MM.1S (cell line): ENCODE measurements at regions not wholly inside any gene's neighbourhood (a gene's known extent, or its start where the extent isn't known, plus 50 kb on each side); places are given as distances from the start of the nearest gene placed in this dataset.
"Not testable (repeated sequence)": the region's sequence is repeated elsewhere in the genome, so short reads cannot be mapped to it uniquely, and the experiment has no call there.

Source experiments
- DNase-seq: peaks from one replicate; pipeline ENCODE4 v3.0.0-alpha.2; 2015
- H2AFZ ChIP-seq: fragments of 300-600 bp; sonication (generic); 2 replicates; pipeline ENCODE4 v1.6.0; 2016; ENCODE audit warnings: antibody characterized with exemption, low read length
- H3F3A ChIP-seq: fragments of 300-600 bp; sonication (generic); 2 replicates; pipeline ENCODE4 v1.6.1; 2016; ENCODE audit warnings: mild to moderate bottlenecking, antibody characterized with exemption, low read length, moderate library complexity, mixed read lengths; ENCODE audit not compliant: insufficient read depth
- H3K27ac ChIP-seq: fragments of 300-600 bp; sonication (generic); 2 replicates; pipeline ENCODE4 v1.5.1; 2016; ENCODE audit warnings: mild to moderate bottlenecking, low read length
- H3K27me3 ChIP-seq: fragments of 300-600 bp; sonication (generic); replicated peaks from 2 replicates; pipeline ENCODE4 v1.6.0; 2016; ENCODE audit warnings: low read length; ENCODE audit not compliant: insufficient read depth
- H3K36me3 ChIP-seq: fragments of 300-600 bp; sonication (generic); replicated peaks from 2 replicates; pipeline ENCODE4 v1.6.1; 2016; ENCODE audit warnings: mild to moderate bottlenecking, low read length, mixed read lengths; ENCODE audit not compliant: insufficient read depth
- H3K4me1 ChIP-seq: fragments of 300-600 bp; sonication (generic); 2 replicates; pipeline ENCODE4 v1.6.1; 2016; ENCODE audit warnings: low read length, mixed read lengths
- H3K4me2 ChIP-seq: fragments of 300-600 bp; sonication (generic); 2 replicates; pipeline ENCODE4 v1.6.0; 2016; ENCODE audit warnings: low read depth, low read length
- H3K4me3 ChIP-seq: fragments of 300-600 bp; sonication (generic); 2 replicates; pipeline ENCODE4 v1.5.1; 2016; ENCODE audit warnings: low read length, mixed read lengths
- H3K79me2 ChIP-seq: fragments of 300-600 bp; sonication (generic); 2 replicates; pipeline ENCODE4 v1.6.1; 2016; ENCODE audit warnings: mixed run types, low read length, mixed read lengths
- H3K9ac ChIP-seq: fragments of 300-600 bp; sonication (generic); 2 replicates; pipeline ENCODE4 v1.6.1; 2016; ENCODE audit warnings: low read length, mixed read lengths
- H3K9me2 ChIP-seq: fragments of 300-600 bp; sonication (generic); replicated peaks from 2 replicates; pipeline ENCODE4 v1.6.1; 2016; ENCODE audit warnings: mild to moderate bottlenecking, low read length, mixed read lengths; ENCODE audit not compliant: insufficient read depth
- H3K9me3 ChIP-seq: fragments of 300-600 bp; sonication (generic); replicated peaks from 2 replicates; pipeline ENCODE4 v1.6.1; 2016; ENCODE audit warnings: mild to moderate bottlenecking, low read length, mixed read lengths; ENCODE audit not compliant: insufficient read depth
- H4K20me1 ChIP-seq: fragments of 300-600 bp; sonication (generic); 2 replicates; pipeline ENCODE4 v1.6.1; 2016; ENCODE audit warnings: mild to moderate bottlenecking, low read length, moderate library complexity, mixed read lengths; ENCODE audit not compliant: insufficient read depth
- EZH2 ChIP-seq: fragments of 300-600 bp; sonication (generic); optimal IDR thresholded peaks from 2 replicates; pipeline ENCODE3; 2017; ENCODE audit warnings: low read depth, mild to moderate bottlenecking, antibody characterized with exemption, low read length, mixed read lengths
- EZH2phosphoT487 ChIP-seq: fragments of 300-600 bp; sonication (generic); IDR thresholded peaks from 2 replicates; pipeline ENCODE4 v1.6.1; 2018; ENCODE audit warnings: antibody characterized with exemption, low read length
- TF ChIP-seq, protein P1 (sequence below): fragments of 300-600 bp; sonication (generic); IDR thresholded peaks from 2 replicates; pipeline ENCODE4 v1.5.1; 2016; ENCODE audit warnings: antibody characterized with exemption, low read length, mixed read lengths

DNA sequence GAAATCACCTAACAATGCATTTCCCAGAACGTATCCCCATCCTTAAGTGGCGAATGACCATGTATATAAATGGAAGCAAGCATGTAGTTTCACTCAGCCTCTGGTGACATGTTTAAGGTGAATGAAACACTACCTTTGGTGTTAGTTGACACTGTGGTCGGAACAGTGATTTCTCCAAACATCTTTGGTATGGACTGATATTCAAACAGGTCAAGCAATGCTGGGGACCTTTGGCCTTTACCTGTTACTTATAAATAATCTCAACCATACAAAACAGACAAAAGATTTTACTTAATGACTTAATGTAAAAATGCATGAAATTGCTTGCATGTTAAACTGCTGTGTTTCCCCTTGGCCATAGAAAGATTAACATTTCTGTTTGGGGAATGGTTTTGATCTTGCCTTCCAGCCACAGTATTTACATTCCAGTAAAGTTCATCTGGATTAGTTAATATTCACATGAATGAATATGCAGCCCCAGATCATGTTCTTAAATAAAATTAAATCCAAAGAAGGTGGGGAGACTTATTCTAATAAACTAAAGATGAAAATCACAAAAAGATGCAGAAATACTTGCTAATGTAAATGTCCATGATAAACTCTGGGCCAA is 74.4 kb upstream of the HES1 start:
- H3K4me2 ChIP-seq, result no peak overlapping the region
- no peaks in the 10 kb centered on the region for H3K27me3 ChIP-seq
- H4K20me1 ChIP-seq, result no peaks in the 10 kb centered on the region
- no peak overlapping the region for H2AFZ ChIP-seq
- DNase-seq, result no peak
- no peaks in the 10 kb centered on the region for H3K36me3 ChIP-seq
- TF ChIP-seq, protein P1, sequence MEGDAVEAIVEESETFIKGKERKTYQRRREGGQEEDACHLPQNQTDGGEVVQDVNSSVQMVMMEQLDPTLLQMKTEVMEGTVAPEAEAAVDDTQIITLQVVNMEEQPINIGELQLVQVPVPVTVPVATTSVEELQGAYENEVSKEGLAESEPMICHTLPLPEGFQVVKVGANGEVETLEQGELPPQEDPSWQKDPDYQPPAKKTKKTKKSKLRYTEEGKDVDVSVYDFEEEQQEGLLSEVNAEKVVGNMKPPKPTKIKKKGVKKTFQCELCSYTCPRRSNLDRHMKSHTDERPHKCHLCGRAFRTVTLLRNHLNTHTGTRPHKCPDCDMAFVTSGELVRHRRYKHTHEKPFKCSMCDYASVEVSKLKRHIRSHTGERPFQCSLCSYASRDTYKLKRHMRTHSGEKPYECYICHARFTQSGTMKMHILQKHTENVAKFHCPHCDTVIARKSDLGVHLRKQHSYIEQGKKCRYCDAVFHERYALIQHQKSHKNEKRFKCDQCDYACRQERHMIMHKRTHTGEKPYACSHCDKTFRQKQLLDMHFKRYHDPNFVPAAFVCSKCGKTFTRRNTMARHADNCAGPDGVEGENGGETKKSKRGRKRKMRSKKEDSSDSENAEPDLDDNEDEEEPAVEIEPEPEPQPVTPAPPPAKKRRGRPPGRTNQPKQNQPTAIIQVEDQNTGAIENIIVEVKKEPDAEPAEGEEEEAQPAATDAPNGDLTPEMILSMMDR, result no peak
- no peak for TF ChIP-seq EZH2
- no peak for TF ChIP-seq EZH2phosphoT487
- peaks cover 5% of the 10 kb centered on the region; the same call in 1 of the 2 replicates for H3F3A ChIP-seq
- H3K9me2 ChIP-seq, result no peaks in the 10 kb centered on the region
- no peaks in the 10 kb centered on the region for H3K79me2 ChIP-seq
- H3K4me3 ChIP-seq, result no peak overlapping the region
- H3K9ac ChIP-seq, result no peak overlapping the region
- peaks cover 5% of the 10 kb centered on the region for H3K4me1 ChIP-seq
- no peak overlapping the region for H3K27ac ChIP-seq
- H3K9me3 ChIP-seq, result no peaks in the 10 kb centered on the region

DNA sequence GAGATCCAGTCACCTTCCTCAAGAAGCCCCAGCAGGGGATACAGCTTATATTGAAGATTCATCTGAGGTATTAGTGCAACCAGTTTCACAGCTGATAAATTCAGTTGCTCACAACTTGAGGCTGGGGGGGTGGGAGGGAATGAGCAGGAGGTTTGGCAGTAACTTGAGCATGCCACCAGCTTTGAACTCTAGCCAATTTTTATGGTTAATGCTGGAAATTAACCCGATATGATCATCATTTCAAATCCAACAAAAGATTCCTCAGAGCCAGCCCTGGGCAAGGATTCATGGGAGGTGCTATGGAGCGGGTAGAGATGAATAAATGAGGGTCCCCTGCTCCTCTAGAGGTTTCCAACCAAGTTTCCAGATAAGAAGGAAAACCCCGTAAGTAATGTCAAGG is 73.1 kb upstream of the HES1 start:
- Histone ChIP-seq H3K27ac (no peak overlapping the region), H3K4me1 (peaks cover 6% of the 10 kb centered on the region), H3K27me3 (no peaks in the 10 kb centered on the region), H3K4me2 (no peak overlapping the region), H3K9me2 (no peaks in the 10 kb centered on the region), H3K36me3 (no peaks in the 10 kb centered on the region), H3K9me3 (no peaks in the 10 kb centered on the region), H3K79me2 (no peaks in the 10 kb centered on the region), H2AFZ (no peak overlapping the region), H3K4me3 (no peak overlapping the region), H3F3A (peaks cover 5% of the 10 kb centered on the region; the same call in 1 of the 2 replicates), H4K20me1 (no peaks in the 10 kb centered on the region), H3K9ac (no peak overlapping the region)
- TF ChIP-seq EZH2phosphoT487, result no peak
- TF ChIP-seq, protein P1, result no peak
- TF ChIP-seq EZH2, result no peak
- no peak for DNase-seq

DNA sequence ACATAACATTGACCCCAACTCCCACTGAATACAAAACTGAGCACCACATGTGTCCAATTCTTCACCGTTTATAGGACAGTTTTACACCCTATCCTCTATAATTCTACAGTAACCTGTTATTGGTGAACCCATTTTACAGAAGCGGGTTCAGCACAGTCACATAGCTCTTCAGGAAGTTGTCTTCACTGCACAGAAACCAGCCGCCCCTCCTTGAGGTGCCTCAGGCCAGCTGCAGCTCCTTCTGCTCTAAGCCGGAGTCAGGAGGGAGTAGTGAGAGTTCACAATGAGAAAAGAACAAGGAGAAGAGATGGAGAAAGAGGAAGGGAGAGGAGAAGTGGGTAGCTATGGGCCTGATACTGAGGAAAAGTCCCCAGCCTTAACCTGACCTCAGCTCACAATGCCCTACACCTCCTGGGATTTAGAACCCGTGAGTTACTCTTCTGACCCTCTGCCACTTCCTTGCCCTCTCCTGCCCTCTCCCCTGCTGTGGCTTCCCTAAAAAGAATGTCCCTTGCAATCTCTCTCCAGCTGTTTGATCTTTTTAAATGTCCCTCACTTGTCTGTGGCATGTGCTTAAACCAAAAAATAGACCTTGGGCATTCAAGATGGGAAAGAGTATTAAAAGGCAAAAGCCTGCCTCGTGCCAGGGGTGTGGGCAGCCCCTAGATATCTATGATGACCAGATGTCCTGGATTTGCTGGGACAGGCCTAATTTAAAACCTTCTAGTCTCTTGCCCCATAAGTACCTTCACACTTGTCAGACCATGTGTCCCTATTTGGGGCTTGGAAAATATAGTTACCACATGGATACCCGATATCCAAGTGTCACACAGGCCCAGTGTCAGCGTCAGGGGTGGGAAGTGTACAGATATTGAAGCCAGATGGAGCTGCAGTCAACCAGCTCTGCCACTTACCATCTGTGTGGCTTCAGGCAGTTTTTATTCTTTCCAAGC is 71.3 kb upstream of the HES1 start:
- TF ChIP-seq, protein P1, result no peak
- no peak for TF ChIP-seq EZH2
- TF ChIP-seq EZH2phosphoT487, result no peak
- Histone ChIP-seq H3K27ac (no peak overlapping the region), H3K9ac (no peak overlapping the region), H3K4me3 (no peak overlapping the region), H2AFZ (no peak overlapping the region), H3K9me3 (no peaks in the 10 kb centered on the region), H3K79me2 (no peaks in the 10 kb centered on the region), H3K9me2 (no peaks in the 10 kb centered on the region), H3F3A (peaks cover 2% of the 10 kb centered on the region), H3K4me2 (no peak overlapping the region), H3K27me3 (no peaks in the 10 kb centered on the region), H3K36me3 (no peaks in the 10 kb centered on the region), H4K20me1 (no peaks in the 10 kb centered on the region), H3K4me1 (peaks cover 6% of the 10 kb centered on the region)
- no peak for DNase-seq

DNA sequence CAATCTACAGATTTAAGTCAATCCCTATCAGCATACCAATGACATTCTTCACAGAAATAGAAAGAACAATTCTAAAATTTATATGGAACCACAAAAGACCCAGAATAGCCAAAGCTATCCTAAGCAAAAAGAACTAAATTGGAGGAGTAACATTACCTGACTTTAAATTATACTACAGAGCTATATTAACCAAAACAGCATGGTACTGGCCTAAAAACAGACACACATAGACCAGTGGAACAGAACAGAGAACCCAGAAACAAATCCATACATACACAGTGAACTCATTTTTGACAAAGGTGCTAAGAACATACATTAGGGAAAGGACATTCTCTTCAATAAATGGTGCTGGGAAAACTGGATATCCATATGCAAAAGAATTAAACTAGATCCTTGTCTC is 68.6 kb upstream of the HES1 start:
- H3K36me3 ChIP-seq, H3K9me2 ChIP-seq, DNase-seq, H3K9ac ChIP-seq, H3K27ac ChIP-seq, H3K4me3 ChIP-seq, H3K4me2 ChIP-seq, H2AFZ ChIP-seq, H3K27me3 ChIP-seq, H3K9me3 ChIP-seq, H4K20me1 ChIP-seq, H3K79me2 ChIP-seq: not testable (repeated sequence)
- Histone ChIP-seq H3F3A (peaks cover 20% of the 10 kb centered on the region), H3K4me1 (peaks cover 13% of the 10 kb centered on the region)
